ENCODE measurements at regions not wholly inside any gene's neighbourhood (a gene's known extent, or its start where the extent isn't known, plus 50 kb on each side); places are given as distances from the start of the nearest gene placed in this dataset.

DNA sequence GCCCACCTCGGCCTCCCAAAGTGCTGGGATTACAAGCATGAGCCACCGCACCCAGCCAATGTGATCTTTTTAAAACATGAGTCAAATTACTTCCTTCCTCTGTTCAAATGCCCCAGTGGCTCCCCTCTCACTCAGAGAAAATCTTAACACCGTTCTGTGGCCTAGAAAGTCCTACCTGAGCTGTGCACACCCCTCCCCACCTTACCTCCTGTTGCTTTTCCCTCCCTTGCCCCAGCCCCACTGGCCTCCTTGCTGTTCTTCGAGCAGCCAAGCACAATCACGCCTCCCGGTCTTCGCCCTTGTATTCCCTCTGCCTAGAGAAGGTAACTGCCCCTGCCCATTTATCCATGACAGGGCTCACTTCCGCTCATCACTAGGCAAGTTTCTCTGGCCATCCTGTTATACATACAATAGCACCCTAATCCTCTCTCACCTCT is 62.6 kb upstream of the RPL11 start:
- TF ChIP-seq POLR2AphosphoS5 (IDR thresholded peaks at IDR 0.05; ENCODE audit: low read depth, low read length): no peak
- no peak for TF ChIP-seq TAF1 (IDR thresholded peaks at IDR 0.05; ENCODE audit: low read depth, low read length)
- no peak for TF ChIP-seq POLR2A (IDR thresholded peaks at IDR 0.05; ENCODE audit: low read depth, low read length)
- TF ChIP-seq PAX5 (IDR thresholded peaks at IDR 0.05; ENCODE audit: insufficient read depth, low read length, severe bottlenecking): no peak
- no peak for TF ChIP-seq POU2F2 (IDR thresholded peaks at IDR 0.05; ENCODE audit: low read depth, low read length)
- TF ChIP-seq SPI1 (IDR thresholded peaks at IDR 0.05; ENCODE audit: low read depth, low read length): peak; percentile 71
